ENCODE measurements at regions not wholly inside any gene's neighbourhood (a gene's known extent, or its start where the extent isn't known, plus 50 kb on each side); places are given as distances from the start of the nearest gene placed in this dataset.
"Not testable (repeated sequence)": the region's sequence is repeated elsewhere in the genome, so short reads cannot be mapped to it uniquely, and the experiment has no call there.

GRCh38 chr5:127216898-127217675 lies 73.5 kb upstream of the MEGF10 start:
- no peak for FAIRE-seq
- no peak overlapping the region for H3K4me3 ChIP-seq
- H3K4me1 ChIP-seq, result no peaks in the 10 kb centered on the region
- intact Hi-C loops (cut with DNase I), result no loop called here
- WGBS, 2 donors, result 87 to 91% methylated on average over 3 of the region's 3 CpGs
- H3K27me3 ChIP-seq, result no peaks in the 10 kb centered on the region
- TF ChIP-seq, protein P1, sequence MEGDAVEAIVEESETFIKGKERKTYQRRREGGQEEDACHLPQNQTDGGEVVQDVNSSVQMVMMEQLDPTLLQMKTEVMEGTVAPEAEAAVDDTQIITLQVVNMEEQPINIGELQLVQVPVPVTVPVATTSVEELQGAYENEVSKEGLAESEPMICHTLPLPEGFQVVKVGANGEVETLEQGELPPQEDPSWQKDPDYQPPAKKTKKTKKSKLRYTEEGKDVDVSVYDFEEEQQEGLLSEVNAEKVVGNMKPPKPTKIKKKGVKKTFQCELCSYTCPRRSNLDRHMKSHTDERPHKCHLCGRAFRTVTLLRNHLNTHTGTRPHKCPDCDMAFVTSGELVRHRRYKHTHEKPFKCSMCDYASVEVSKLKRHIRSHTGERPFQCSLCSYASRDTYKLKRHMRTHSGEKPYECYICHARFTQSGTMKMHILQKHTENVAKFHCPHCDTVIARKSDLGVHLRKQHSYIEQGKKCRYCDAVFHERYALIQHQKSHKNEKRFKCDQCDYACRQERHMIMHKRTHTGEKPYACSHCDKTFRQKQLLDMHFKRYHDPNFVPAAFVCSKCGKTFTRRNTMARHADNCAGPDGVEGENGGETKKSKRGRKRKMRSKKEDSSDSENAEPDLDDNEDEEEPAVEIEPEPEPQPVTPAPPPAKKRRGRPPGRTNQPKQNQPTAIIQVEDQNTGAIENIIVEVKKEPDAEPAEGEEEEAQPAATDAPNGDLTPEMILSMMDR (IDR thresholded peaks at IDR 0.05), result no peak
- no peaks in the 10 kb centered on the region for H3K9me3 ChIP-seq
- DNase-seq, result no peak
- H3K36me3 ChIP-seq, result no peaks in the 10 kb centered on the region
- ATAC-seq, result no peak
- H3K27ac ChIP-seq, result no peak overlapping the region

DNA sequence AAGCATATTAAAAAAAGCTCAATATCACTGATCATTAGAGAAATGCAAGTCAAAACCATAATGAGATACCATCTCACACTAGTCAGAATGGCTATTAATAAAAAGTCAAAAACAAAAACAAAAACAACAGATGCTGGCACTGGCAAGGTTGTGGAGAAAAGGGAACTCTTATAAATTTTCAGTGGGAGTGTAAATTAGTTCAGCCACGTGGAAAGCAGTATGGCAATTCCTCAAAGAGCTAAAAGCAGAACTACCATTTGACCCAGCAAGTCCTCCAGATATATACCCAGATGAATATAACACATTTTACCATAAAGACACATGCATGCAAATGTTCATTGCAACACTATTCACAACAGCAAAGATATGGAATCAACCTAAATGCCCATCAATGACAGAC lies 68.7 kb upstream of the MEGF10 start:
- FAIRE-seq; H3K4me3 ChIP-seq; H3K27me3 ChIP-seq; DNase-seq; H3K9me3 ChIP-seq; H3K36me3 ChIP-seq; intact Hi-C loops (cut with DNase I); H3K4me1 ChIP-seq; H3K27ac ChIP-seq; ATAC-seq: not testable (repeated sequence)
- 66 to 75% methylated on average over 1 of the region's 1 CpG for WGBS, 2 donors

GRCh38 chr5:127222571-127223156 lies 67.9 kb upstream of the MEGF10 start:
- H3K4me3 ChIP-seq; H3K36me3 ChIP-seq; H3K9me3 ChIP-seq; FAIRE-seq; H3K27ac ChIP-seq; DNase-seq; ATAC-seq; H3K27me3 ChIP-seq; intact Hi-C loops (cut with DNase I); H3K4me1 ChIP-seq: not testable (repeated sequence)
- WGBS, 2 donors, result 62 to 82% methylated on average over 1 of the region's 1 CpG

DNA sequence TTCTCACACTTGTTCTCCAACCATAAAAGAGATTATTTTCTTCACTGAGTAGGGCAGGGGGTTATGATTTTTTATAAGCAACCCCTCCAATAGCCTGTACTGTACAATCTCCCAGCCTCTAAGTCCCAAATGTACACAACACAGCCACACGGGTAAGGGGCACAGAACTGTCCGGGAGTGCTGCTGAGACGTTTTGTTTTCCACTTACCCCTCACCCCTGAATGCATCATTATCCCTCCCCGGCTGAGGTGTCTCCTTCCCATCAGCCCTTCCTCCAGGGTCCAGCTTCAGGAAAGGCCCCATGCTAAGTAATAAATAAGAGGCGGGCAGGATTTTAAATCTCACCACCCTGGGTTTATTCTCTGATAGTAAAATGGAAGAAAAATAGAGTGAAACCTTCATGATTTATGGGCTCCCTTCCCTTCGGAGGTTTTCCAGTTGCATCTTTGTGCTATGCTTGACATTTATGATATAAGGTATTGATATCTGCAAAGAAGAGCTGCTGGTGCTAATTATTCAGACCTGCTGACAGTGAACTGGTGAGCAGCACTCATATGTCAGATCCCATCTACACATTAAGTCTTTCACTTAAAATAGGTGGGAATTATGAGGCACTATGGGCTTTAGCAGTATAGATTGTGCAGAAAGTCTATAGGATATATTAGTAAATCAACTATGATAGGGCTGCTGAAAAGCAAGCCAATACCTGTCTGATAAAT lies 67.2 kb upstream of the MEGF10 start:
- WGBS, 2 donors, result 57 to 68% methylated on average over 6 of the region's 6 CpGs
- TF ChIP-seq, protein P1 (IDR thresholded peaks at IDR 0.05), result no peak
- intact Hi-C loops (cut with DNase I), result no loop called here
- Histone ChIP-seq H3K9me3 (no peaks in the 10 kb centered on the region), H3K4me3 (no peak overlapping the region), H3K27ac (no peak overlapping the region), H3K27me3 (no peaks in the 10 kb centered on the region), H3K36me3 (no peaks in the 10 kb centered on the region), H3K4me1 (no peaks in the 10 kb centered on the region)
- FAIRE-seq (no peak), ATAC-seq (no peak), DNase-seq (no peak)

DNA sequence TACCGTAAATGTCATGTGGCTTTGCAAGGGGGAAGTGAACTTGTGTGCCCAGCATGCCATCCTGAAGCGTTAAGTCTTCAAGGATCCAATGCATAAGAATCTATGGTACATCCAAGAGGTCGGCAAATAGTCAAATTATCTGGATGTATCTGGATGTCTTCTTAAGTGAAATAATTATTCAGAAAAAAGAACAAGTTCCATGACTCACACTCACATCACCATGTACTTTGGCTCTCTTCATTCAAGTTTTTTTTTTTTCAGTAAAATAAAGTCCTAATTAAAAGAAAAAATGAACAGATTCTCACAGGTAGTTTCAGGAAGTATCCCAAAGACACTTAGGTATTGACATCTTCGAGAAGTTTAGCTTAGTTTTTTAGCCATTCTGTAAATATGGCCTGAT lies 62.7 kb upstream of the MEGF10 start:
- no peak for ATAC-seq
- 98 to 100% methylated on average over 4 of the region's 4 CpGs for WGBS, 2 donors
- intact Hi-C loops (cut with DNase I), result no loop called here

More for the DNA sequence above, 62.7 kb upstream of the MEGF10 start:
- no peaks in the 10 kb centered on the region for H3K9me3 ChIP-seq
- TF ChIP-seq, protein P1 (IDR thresholded peaks at IDR 0.05), result no peak
- H3K36me3 ChIP-seq, result no peaks in the 10 kb centered on the region
- DNase-seq (no peak), FAIRE-seq (no peak)
- H3K27ac ChIP-seq, result no peak overlapping the region
- H3K4me1 ChIP-seq, result no peaks in the 10 kb centered on the region
- no peak overlapping the region for H3K4me3 ChIP-seq
- H3K27me3 ChIP-seq, result no peaks in the 10 kb centered on the region

Measured in pancreas (tissue), 10 donors.